Gastrocnemius medialis (tissue), 4 donors: ENCODE measurements at regions not wholly inside any gene's neighbourhood (a gene's known extent, or its start where the extent isn't known, plus 50 kb on each side); places are given as distances from the start of the nearest gene placed in this dataset.

Experiments
- ATAC-seq, 2 donors: fragments of 150-250 bp; one replicate each; pipeline ENCODE4 v1.9.1; 2016
- DNase-seq, 2 donors: peaks; one replicate each; pipeline ENCODE4 v3.0.0-alpha.2; 2019
- H3K27ac ChIP-seq, 4 donors: fragments of 200-600 bp; sonication (generic); 1 replicate in 1 of 4; 2 replicates in 3 of 4; pipeline ENCODE4 v1.5.1; 2016 to 2018; ENCODE audit warnings: mild to moderate bottlenecking in 2 of 4, moderate library complexity in 1 of 4
- H3K27me3 ChIP-seq, 3 donors: fragments of 200-600 bp; sonication (generic) in 2 of 3; 1 replicate in 1 of 3; 2 replicates in 2 of 3; pipeline versions ENCODE4 v1.5.1 to v1.6.0; 2016 to 2019; ENCODE audit warnings: mild to moderate bottlenecking in 1 of 3, moderate library complexity in 1 of 3
- H3K36me3 ChIP-seq, 2 donors: fragments of 200-600 bp; sonication (generic) in 1 of 2; one replicate each; pipeline ENCODE4 v1.5.1; 2017 to 2018
- H3K4me1 ChIP-seq, 2 donors: fragments of 200-600 bp; sonication (generic) in 1 of 2; one replicate each; pipeline ENCODE4 v1.5.1; 2016 to 2017; ENCODE audit warnings: mild to moderate bottlenecking in 2 of 2
- H3K4me3 ChIP-seq, 4 donors: fragments of 200-600 bp; sonication (generic) in 3 of 4; 1 replicate in 1 of 4; 2 replicates in 3 of 4; pipeline ENCODE4 v1.5.1; 2016 to 2019; ENCODE audit warnings: mild to moderate bottlenecking in 2 of 4
- H3K9me3 ChIP-seq, 3 donors: fragments of 200-600 bp; sonication (generic) in 2 of 3; 1 replicate in 1 of 3; 2 replicates in 2 of 3; pipeline ENCODE4 v1.5.1; 2016 to 2019
- CTCF ChIP-seq, 5 experiments: fragments of 450-650 bp in 3 of 5; fragments of 200-600 bp in 2 of 5; sonication (generic) in 2 of 5; IDR thresholded peaks in 4 of 5; conservative IDR thresholded peaks in 1 of 5; 1 replicate in 4 of 5; 2 replicates in 1 of 5; pipeline ENCODE4 v1.5.1; 2016 to 2019; ENCODE audit warnings: antibody characterized with exemption in 5 of 5, mild to moderate bottlenecking in 3 of 5, moderate library complexity in 3 of 5
- POLR2A ChIP-seq, 2 donors: fragments of 450-650 bp; IDR thresholded peaks; one replicate each; pipeline ENCODE4 v1.6.1; 2017; ENCODE audit warnings: antibody characterized with exemption in 2 of 2, mild to moderate bottlenecking in 2 of 2, moderate library complexity in 2 of 2
- in situ Hi-C, 4 donors: fragments of 200-750 bp; cut with MboI; loops; one replicate each; pipeline versions ENCODE4 v1.15.0 to v1.8.0; 2017; ENCODE audit warnings: low sequenced_read_pairs in 4 of 4
- intact Hi-C: fragments of 100-400 bp; cut with DNase I; formaldehyde crosslinking; loops from one replicate; pipeline ENCODE4 v1.15.1; 2023; ENCODE audit warnings: low total_unique reads

- TF ChIP-seq POLR2A (IDR thresholded peaks at IDR 0.05) (no peak), CTCF (IDR thresholded peaks at IDR 0.05 in 4 of 5, conservative IDR thresholded peaks at IDR 0.05 in 1 of 5) (no peak)
- H3K27ac ChIP-seq, result no peak overlapping the region
- ATAC-seq (no peak), DNase-seq (no peak)
- H3K27me3 ChIP-seq, result no peaks in the 10 kb centered on the region
- H3K36me3 ChIP-seq, result no peaks in the 10 kb centered on the region
- H3K4me3 ChIP-seq, result no peak overlapping the region
- intact Hi-C loops, result no loop called here
- no peaks in the 10 kb centered on the region for H3K4me1 ChIP-seq
- no peaks in the 10 kb centered on the region for H3K9me3 ChIP-seq
- in situ Hi-C loops, result no loop called here
Observed at GRCh38 chr12:93156086-93156716, 221.5 kb upstream of the NUDT4 start.

- in situ Hi-C loops, result no loop called here
- no peak for ATAC-seq
Observed at GRCh38 chr12:93157279-93157678, 220.4 kb upstream of the NUDT4 start.

GRCh38 chr12:93158065-93158843 lies 219.5 kb upstream of the NUDT4 start:
- no peak for ATAC-seq
- intact Hi-C loops, result no loop called here
- no peak overlapping the region for H3K27ac ChIP-seq

More at GRCh38 chr12:93157279-93157678, 220.4 kb upstream of the NUDT4 start:
- Histone ChIP-seq H3K4me1 (no peaks in the 10 kb centered on the region), H3K4me3 (no peak overlapping the region), H3K27me3 (no peaks in the 10 kb centered on the region), H3K9me3 (no peaks in the 10 kb centered on the region), H3K27ac (no peak overlapping the region), H3K36me3 (no peaks in the 10 kb centered on the region)
- intact Hi-C loops, result no loop called here
- DNase-seq, result no peak
- TF ChIP-seq CTCF (IDR thresholded peaks at IDR 0.05 in 4 of 5, conservative IDR thresholded peaks at IDR 0.05 in 1 of 5) (no peak), POLR2A (IDR thresholded peaks at IDR 0.05) (no peak)

GRCh38 chr12:93163260-93164036 lies 214.3 kb upstream of the NUDT4 start:
- no peak overlapping the region for H3K27ac ChIP-seq
- H3K4me3 ChIP-seq, result no peak overlapping the region
- H3K4me1 ChIP-seq, result peaks cover 5 to 6% of the 10 kb centered on the region in 2 donors
- ATAC-seq, result no peak
- TF ChIP-seq CTCF (IDR thresholded peaks at IDR 0.05 in 4 of 5, conservative IDR thresholded peaks at IDR 0.05 in 1 of 5) (no peak), POLR2A (IDR thresholded peaks at IDR 0.05) (no peak)
- intact Hi-C loops, result no loop called here
- H3K27me3 ChIP-seq, result no peaks in the 10 kb centered on the region
- no peaks in the 10 kb centered on the region for H3K36me3 ChIP-seq
- H3K9me3 ChIP-seq, result no peaks in the 10 kb centered on the region
- in situ Hi-C loops, result no loop called here
- no peak for DNase-seq

More at GRCh38 chr12:93158065-93158843, 219.5 kb upstream of the NUDT4 start:
- no peak for DNase-seq
- no peaks in the 10 kb centered on the region for H3K9me3 ChIP-seq
- no peak for TF ChIP-seq CTCF (IDR thresholded peaks at IDR 0.05 in 4 of 5, conservative IDR thresholded peaks at IDR 0.05 in 1 of 5)
- TF ChIP-seq POLR2A (IDR thresholded peaks at IDR 0.05), result no peak
- no peaks in the 10 kb centered on the region for H3K27me3 ChIP-seq
- H3K36me3 ChIP-seq, result no peaks in the 10 kb centered on the region
- in situ Hi-C loops, result no loop called here
- H3K4me3 ChIP-seq, result no peak overlapping the region
- H3K4me1 ChIP-seq, result no peaks in the 10 kb centered on the region
